T follicular helper cell (primary cell): ENCODE measurements at regions not wholly inside any gene's neighbourhood (a gene's known extent, or its start where the extent isn't known, plus 50 kb on each side); places are given as distances from the start of the nearest gene placed in this dataset.
"Not testable (repeated sequence)": the region's sequence is repeated elsewhere in the genome, so short reads cannot be mapped to it uniquely, and the experiment has no call there.

ENCODE experiments used
- DNase-seq: peaks from one replicate; pipeline ENCODE4 v3.0.0-alpha.2; 2020; ENCODE audit warnings: low read depth

- DNase-seq = not testable (repeated sequence)
These were observed 63.3 kb upstream of the CEP78 start for GRCh38 chr9:78172610-78173009.

GRCh38 chr9:78171651-78172050, 64.2 kb upstream of the CEP78 start:
- DNase-seq = no peak

GRCh38 chr9:78169125-78169524, 66.8 kb upstream of the CEP78 start:
- DNase-seq = no peak

GRCh38 chr9:78167356-78167755, 68.5 kb upstream of the CEP78 start:
- no peak for DNase-seq

- no peak for DNase-seq
These were observed 72.0 kb upstream of the CEP78 start for GRCh38 chr9:78163834-78164233.

GRCh38 chr9:78158286-78158685, 77.6 kb upstream of the CEP78 start:
- no peak for DNase-seq

- DNase-seq = no peak
These were observed 84.9 kb upstream of the CEP78 start for GRCh38 chr9:78150983-78151356.

- no peak for DNase-seq
These were observed 85.4 kb upstream of the CEP78 start for GRCh38 chr9:78150312-78150982.

- DNase-seq = no peak
These were observed 86.1 kb upstream of the CEP78 start for GRCh38 chr9:78149702-78150291.

GRCh38 chr9:78146241-78146640, 89.6 kb upstream of the CEP78 start:
- no peak for DNase-seq

- no peak for DNase-seq
These were observed 91.1 kb upstream of the CEP78 start for GRCh38 chr9:78144663-78145377.

GRCh38 chr9:78144008-78144381, 91.9 kb upstream of the CEP78 start:
- no peak for DNase-seq

GRCh38 chr9:78143281-78144007, 92.4 kb upstream of the CEP78 start:
- DNase-seq = no peak

- DNase-seq = not testable (repeated sequence)
These were observed 93.6 kb upstream of the CEP78 start for GRCh38 chr9:78142264-78142663.

- no peak for DNase-seq
These were observed 102.1 kb upstream of the CEP78 start for GRCh38 chr9:78133751-78134150.

GRCh38 chr9:78132701-78133058, 101.1 kb upstream of the GNAQ start:
- DNase-seq = no peak

GRCh38 chr9:78131969-78132700, 100.5 kb upstream of the GNAQ start:
- DNase-seq = no peak

GRCh38 chr9:78130853-78131252, 99.2 kb upstream of the GNAQ start:
- DNase-seq = no peak

- no peak for DNase-seq
These were observed 98.4 kb upstream of the GNAQ start for GRCh38 chr9:78130004-78130403.

GRCh38 chr9:78127279-78128225, 95.9 kb upstream of the GNAQ start:
- DNase-seq = no peak

GRCh38 chr9:78123808-78124207, 92.2 kb upstream of the GNAQ start:
- DNase-seq = no peak
